Renal pelvis (tissue), 1 donor: ENCODE measurements at regions not wholly inside any gene's neighbourhood (a gene's known extent, or its start where the extent isn't known, plus 50 kb on each side); places are given as distances from the start of the nearest gene placed in this dataset.

Experiments
- DNase-seq: peaks from one replicate; pipeline ENCODE4 v3.0.0-alpha.2; 2013

DNA sequence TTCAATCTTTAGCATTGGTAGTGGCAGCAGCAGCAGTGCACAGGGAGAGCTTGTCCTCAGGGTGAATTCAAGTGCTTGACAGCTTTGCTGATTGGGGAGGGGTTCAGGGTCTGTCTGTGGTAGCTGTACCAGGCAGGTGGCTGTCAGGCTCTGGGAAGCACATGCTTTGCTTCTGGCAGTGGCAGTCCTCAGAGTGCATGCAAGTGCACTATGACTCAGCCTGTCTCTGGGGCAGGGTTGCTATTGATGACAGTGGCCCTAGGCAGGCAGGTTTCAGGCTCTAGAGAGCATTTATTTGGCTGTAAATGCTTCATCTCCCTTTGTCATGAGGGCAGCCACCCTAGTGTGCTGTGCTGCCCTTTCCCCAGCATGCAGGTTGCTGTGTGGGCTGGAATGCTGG, 251.9 kb upstream of the LRRC7 start:
- DNase-seq: no peak

- DNase-seq: no peak
These were observed 248.4 kb upstream of the LRRC7 start for GRCh38 chr1:69319287-69319686.

DNA sequence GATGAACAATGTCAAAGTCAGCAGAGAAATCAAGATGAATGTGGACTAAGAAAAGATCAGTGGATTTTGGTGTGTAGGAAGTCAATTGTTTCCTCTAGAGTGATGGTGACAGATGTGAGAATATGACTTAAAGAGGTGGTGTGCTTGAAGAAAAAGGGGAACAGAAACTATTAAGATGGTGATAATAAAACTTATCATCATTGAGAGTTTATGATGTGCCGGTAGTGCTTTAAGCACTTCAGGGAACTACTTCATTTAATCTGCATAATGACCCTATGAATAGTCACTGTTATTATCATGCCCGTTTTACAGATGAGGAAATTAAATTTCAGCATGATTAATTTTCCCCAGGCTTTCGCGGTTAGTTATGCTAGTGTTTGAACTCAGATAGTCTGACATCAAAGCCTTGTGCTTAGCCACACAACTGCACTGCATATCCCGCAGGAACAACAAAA, 246.9 kb upstream of the LRRC7 start:
- no peak for DNase-seq

- no peak for DNase-seq
These were observed 246.4 kb upstream of the LRRC7 start for GRCh38 chr1:69321311-69321710.

- DNase-seq: no peak
These were observed 239.5 kb upstream of the LRRC7 start for GRCh38 chr1:69328186-69328585.

GRCh38 chr1:69363236-69363635, 204.5 kb upstream of the LRRC7 start:
- DNase-seq: no peak

DNA sequence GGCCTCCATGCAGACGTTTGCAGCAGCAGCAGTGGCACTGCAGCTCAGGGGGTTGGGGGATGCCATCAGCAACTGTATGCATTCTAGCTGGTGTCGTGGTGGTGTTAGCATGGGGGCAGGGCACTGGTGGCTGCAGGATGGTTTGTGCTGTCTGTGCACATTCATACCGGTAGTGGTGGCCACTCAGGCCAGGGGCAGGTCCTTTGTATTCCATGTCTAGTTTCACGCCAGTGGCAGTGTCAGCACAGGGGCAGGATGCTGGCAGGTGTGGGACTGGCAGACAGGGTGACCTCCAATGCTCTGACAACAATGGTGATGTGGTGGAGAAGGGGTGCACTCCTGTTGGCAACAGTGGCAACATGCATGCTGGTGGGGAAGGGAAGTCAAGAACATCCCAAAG, 194.2 kb upstream of the LRRC7 start:
- DNase-seq: no peak

- no peak for DNase-seq
These were observed 191.3 kb upstream of the LRRC7 start for GRCh38 chr1:69376408-69376807.

DNA sequence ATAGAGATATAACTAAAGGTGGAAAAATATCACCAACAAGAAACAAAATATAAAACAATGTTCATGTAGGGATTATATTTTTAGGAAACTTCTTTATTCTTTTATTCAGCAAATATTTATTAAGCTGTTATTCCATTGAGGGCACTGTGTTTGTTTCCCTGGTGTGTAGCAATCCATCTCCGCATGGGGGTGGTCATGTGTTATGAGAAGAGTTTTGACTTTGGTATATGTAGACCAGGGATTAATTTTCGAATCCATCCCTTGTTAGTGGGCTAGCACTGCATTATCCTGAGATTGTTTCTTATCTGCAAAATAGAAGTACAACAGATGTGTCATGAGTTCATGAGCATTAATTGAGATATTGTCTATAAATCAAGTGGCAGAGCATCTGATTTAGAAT, 190.2 kb upstream of the LRRC7 start:
- DNase-seq: no peak

DNA sequence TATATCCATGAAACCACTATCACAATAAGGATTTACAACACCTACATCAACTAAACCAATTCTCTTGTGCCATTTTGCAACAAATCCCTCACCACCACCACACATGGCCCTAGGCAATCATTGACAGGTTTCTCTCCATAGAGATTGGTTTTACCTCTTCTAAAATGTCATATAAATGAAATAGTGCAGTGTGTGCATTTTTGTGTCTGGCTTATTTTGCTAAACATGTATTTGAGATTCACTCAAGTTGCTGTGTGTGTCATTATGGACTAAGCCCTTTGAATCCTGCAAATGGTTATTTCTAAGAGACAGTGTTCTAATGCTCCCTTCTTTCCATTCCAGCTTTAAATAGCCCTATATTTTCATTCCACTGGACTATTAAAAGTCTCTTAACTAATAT, 179.7 kb upstream of the LRRC7 start:
- no peak for DNase-seq

DNA sequence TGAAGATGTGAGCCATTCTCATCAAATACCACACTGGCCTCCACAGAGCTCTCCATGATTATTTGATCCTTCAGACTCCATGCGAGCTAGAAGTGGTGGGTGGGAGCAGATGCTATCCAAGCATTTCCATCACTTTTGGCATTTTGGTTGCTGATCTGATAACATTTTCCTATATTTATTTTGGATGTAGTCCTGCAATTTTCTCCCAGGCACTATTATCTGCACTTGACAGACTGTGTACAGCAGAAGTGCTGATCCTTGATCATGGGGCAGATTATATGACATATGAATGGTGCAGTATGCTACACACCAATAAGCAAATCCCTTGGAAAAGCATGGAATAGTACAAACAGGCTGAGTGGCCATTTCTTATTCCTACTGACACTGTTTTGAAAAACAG, 167.6 kb upstream of the LRRC7 start:
- DNase-seq: no peak

DNA sequence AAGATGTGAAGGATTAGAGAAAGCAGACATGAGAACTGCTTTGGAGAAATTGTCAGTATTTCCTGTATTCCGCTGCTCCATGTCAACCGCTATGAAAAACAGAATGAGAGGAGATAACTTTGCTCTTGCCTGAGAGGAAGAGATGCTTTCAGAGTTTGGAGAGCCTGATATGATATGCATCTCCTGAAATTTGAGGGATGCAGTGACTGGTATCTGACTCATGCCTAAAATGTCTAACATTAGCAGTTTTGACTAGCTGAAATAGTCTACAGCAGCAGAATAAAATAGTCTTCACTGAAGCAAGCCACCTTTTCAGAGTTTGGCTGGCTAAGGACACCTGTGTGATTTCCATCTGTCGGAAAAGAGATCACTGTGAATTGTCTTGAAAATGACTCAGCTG, 165.8 kb upstream of the LRRC7 start:
- no peak for DNase-seq

DNA sequence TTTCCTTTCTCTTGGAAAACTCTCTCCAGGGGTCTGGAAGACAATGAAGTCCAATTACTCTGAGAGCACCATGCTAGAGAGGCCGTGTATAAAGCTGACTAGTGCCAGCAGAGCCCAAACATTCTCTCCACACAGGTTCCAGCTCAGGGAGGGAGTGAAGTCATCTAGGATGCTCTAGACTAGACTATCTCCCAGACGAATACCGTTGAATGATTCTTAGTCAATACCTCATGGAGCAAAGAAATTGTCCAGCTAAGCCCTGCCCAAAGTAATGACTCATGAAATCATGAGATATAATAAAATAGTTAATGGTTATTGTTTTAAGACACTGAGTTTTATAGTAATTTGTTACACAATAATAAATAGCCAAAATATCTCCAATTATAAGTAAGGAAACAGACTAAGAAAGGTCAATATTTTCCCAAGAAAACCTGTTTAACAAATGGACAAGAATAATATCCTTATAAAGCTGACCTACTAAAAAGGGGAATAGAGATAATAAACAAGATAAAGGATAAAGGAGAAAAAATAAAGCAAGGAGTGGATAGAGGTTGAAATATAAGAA, 163.9 kb upstream of the LRRC7 start:
- no peak for DNase-seq

- no peak for DNase-seq
These were observed 163.2 kb upstream of the LRRC7 start for GRCh38 chr1:69404486-69404885.

- DNase-seq: no peak
These were observed 161.5 kb upstream of the LRRC7 start for GRCh38 chr1:69406244-69406643.

DNA sequence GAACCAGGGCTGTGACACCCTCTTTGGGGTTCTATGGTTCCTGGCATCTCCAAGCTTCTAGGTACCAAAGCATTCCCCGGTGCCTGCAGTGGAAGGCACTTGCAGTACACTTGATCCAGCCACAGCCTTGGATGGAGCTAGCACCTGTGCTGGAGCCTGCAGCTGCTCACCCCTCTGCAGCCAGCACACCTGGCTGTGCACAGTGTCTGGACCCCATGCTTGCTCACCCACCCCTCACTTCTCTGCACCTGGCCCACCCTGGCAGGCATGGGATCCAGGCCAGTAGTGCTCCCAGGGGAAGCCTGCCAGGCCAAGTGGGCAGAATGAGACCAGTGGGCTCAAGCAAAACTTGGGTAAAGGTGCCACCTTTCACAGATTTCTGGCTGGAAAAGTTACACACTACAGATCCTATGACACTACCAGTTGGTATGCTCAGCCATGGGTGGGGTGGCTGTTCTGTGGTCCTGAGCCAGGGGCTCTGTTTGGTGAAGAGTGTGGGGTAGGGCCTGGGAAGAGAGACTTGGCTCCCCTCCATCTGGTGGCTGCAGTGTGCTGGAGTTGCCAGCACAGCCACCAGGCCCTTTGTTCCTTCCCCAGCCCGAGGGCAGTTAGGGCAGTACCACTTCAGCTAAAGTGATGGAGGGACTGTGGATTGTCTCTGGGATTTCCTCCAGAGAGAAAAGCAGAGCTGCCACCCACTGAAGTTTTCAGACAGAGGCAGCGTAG, 157.8 kb upstream of the LRRC7 start:
- DNase-seq: no peak

GRCh38 chr1:69410457-69410850, 157.3 kb upstream of the LRRC7 start:
- no peak for DNase-seq

GRCh38 chr1:69410893-69411292, 156.8 kb upstream of the LRRC7 start:
- DNase-seq: no peak

GRCh38 chr1:69411617-69412016, 156.1 kb upstream of the LRRC7 start:
- no peak for DNase-seq

GRCh38 chr1:69413129-69413528, 154.6 kb upstream of the LRRC7 start:
- no peak for DNase-seq

- no peak for DNase-seq
These were observed 153.1 kb upstream of the LRRC7 start for GRCh38 chr1:69414574-69414973.

GRCh38 chr1:69421286-69421685, 146.4 kb upstream of the LRRC7 start:
- DNase-seq: no peak

- DNase-seq: no peak
These were observed 141.9 kb upstream of the LRRC7 start for GRCh38 chr1:69425871-69426270.

- no peak for DNase-seq
These were observed 141.3 kb upstream of the LRRC7 start for GRCh38 chr1:69426401-69426800.
